ENCODE measurements at regions not wholly inside any gene's neighbourhood (a gene's known extent, or its start where the extent isn't known, plus 50 kb on each side); places are given as distances from the start of the nearest gene placed in this dataset.

DNA sequence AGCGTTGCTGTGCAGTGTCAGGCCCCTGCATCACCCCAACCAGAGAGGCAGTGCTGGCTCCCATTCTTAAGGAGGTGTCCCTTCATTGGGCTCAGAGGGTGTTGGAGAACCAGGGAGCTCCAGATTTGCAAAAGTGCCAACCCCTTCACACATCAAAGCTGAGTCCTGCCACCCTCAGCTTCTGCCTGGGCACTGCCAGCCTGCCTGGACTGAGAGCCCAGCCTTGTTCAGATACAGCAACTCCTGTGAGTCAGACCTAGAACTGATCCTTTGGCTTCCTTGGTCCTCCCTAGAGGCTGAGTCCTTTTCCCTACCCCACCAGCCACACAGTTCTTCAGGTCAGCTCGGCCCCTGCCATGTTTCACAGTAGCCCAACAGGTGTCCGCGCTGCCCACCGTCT lies 424.9 kb upstream of the MYT1L start:
- Histone ChIP-seq H3K56ac (replicated peaks; ENCODE audit: insufficient read length, low read depth, low read length) (no peak overlapping the region), H3K23me2 (ENCODE audit: low read depth, low read length) (no peaks in the 10 kb centered on the region), H3K14ac (ENCODE audit: insufficient read length) (no peak overlapping the region), H3K79me1 (ENCODE audit: low read depth, low read length) (no peaks in the 10 kb centered on the region), H3K4me3 (ENCODE audit: extremely low read depth in 1 of 4, insufficient read depth in 2 of 4, low read depth in 3 of 4, low read length in 4 of 4) (no peak overlapping the region), H2BK15ac (ENCODE audit: low read length) (no peak overlapping the region), H3K23ac (ENCODE audit: insufficient read length) (no peak overlapping the region), H2BK20ac (ENCODE audit: low read length) (no peak overlapping the region), H4K91ac (replicated peaks; ENCODE audit: insufficient read length, low read length) (no peak overlapping the region), H2BK120ac (replicated peaks; ENCODE audit: low read depth, low read length) (no peak overlapping the region), H3K79me2 (ENCODE audit: control insufficient read depth in 1 of 2, insufficient read depth in 2 of 2, low read length in 2 of 2) (no peaks in the 10 kb centered on the region), H2BK12ac (ENCODE audit: low read depth, low read length) (no peak overlapping the region), H3K36me3 (ENCODE audit: control insufficient read depth in 2 of 4, insufficient read depth in 4 of 4, low read length in 3 of 4) (no peaks in the 10 kb centered on the region), H3K9me3 (ENCODE audit: insufficient read depth in 2 of 2, low read depth in 1 of 2, low read length in 1 of 2) (peaks cover 22 to 25% of the 10 kb centered on the region in 2 experiments), H3K18ac (ENCODE audit: extremely low read depth, low read length) (no peak overlapping the region), H2AK5ac (ENCODE audit: low read depth, low read length) (no peak overlapping the region), H2AFZ (ENCODE audit: low read length) (no peak overlapping the region), H4K20me1 (replicated peaks in 1 of 2; ENCODE audit: control insufficient read depth in 1 of 2, insufficient read depth in 2 of 2, low read length in 2 of 2) (no peaks in the 10 kb centered on the region), H3K4me2 (ENCODE audit: insufficient read depth in 1 of 2, low read depth in 2 of 2, low read length in 2 of 2) (no peak overlapping the region), H3K4me1 (replicated peaks in 1 of 4; ENCODE audit: control insufficient read depth in 3 of 4, insufficient read depth in 4 of 4, low read length in 3 of 4) (no peaks in the 10 kb centered on the region; a peak in 1 of 7 replicates), H2BK5ac (ENCODE audit: low read depth, low read length) (no peak overlapping the region), H4K5ac (ENCODE audit: insufficient read length, low read depth, low read length) (no peak overlapping the region), H3K27ac (ENCODE audit: low read depth, low read length) (no peak overlapping the region), H3K9ac (replicated peaks in 1 of 4; ENCODE audit: extremely low read depth in 1 of 4, low read depth in 3 of 4, low read length in 3 of 4) (no peak overlapping the region), H3K27me3 (replicated peaks in 1 of 4; ENCODE audit: control insufficient read depth in 3 of 4, extremely low read depth in 1 of 4, insufficient read depth in 3 of 4, low read length in 3 of 4) (no peaks in the 10 kb centered on the region), H4K8ac (ENCODE audit: extremely low read depth, insufficient read depth, low read length) (no peak overlapping the region), H3K4ac (replicated peaks; ENCODE audit: insufficient read length, low read depth, low read length) (no peak overlapping the region)
- TF ChIP-seq EZH2 (IDR thresholded peaks at IDR 0.05; ENCODE audit: low read depth, low read length, severe bottlenecking) (no peak), RFX5 (IDR thresholded peaks at IDR 0.05; ENCODE audit: borderline replicate concordance, low read depth, low read length) (no peak), YY1 (IDR thresholded peaks at IDR 0.05; ENCODE audit: low read depth, low read length) (no peak), NRF1 (IDR thresholded peaks at IDR 0.05; ENCODE audit: low read depth, low read length) (no peak), PHF8 (conservative IDR thresholded peaks at IDR 0.05; ENCODE audit: low read depth, low read length) (no peak), HDAC2 (IDR thresholded peaks at IDR 0.05; ENCODE audit: borderline replicate concordance in 1 of 2, low read depth in 2 of 2, low read length in 2 of 2) (no peak), TBP (IDR thresholded peaks at IDR 0.05; ENCODE audit: low read depth, low read length) (no peak), CTBP2 (IDR thresholded peaks at IDR 0.05; ENCODE audit: borderline replicate concordance, insufficient read depth, insufficient read length, low read length) (no peak)
- TF ChIP-seq, protein P1, sequence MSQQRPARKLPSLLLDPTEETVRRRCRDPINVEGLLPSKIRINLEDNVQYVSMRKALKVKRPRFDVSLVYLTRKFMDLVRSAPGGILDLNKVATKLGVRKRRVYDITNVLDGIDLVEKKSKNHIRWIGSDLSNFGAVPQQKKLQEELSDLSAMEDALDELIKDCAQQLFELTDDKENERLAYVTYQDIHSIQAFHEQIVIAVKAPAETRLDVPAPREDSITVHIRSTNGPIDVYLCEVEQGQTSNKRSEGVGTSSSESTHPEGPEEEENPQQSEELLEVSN (IDR thresholded peaks at IDR 0.05) = no peak
- TF ChIP-seq, protein P2, sequence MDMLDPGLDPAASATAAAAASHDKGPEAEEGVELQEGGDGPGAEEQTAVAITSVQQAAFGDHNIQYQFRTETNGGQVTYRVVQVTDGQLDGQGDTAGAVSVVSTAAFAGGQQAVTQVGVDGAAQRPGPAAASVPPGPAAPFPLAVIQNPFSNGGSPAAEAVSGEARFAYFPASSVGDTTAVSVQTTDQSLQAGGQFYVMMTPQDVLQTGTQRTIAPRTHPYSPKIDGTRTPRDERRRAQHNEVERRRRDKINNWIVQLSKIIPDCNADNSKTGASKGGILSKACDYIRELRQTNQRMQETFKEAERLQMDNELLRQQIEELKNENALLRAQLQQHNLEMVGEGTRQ (IDR thresholded peaks at IDR 0.05; ENCODE audit: low read length) = no peak
- DNase-seq (ENCODE audit: low read depth in 1 of 2, low spot score in 2 of 2) (no peak), FAIRE-seq (no peak)
- 82% methylated on average over 5 of the region's 5 CpGs; no CpG with 5 or more reads in 1 of the 2 experiments for WGBS, 2 experiments (ENCODE audit: extremely low coverage in 1 of 2, insufficient coverage in 1 of 2, insufficient read length in 1 of 2, insufficient replicate concordance in 2 of 2, low coverage in 1 of 2, low lambda C conversion rate in 2 of 2, missing lambda C conversion rate in 1 of 2)
- ChIA-PET POLR2A (ENCODE audit: partially characterized antibody) (no interaction called here), CTCF (ENCODE audit: partially characterized antibody) (interaction anchor here (1.1 kb wide), 1 partner anchor 90 kb away, joined by 3 read pairs; no protein-coding TSS in a partner anchor)

Measured in H1 (cell line).